H9 (cell line): ENCODE measurements at regions not wholly inside any gene's neighbourhood (a gene's known extent, or its start where the extent isn't known, plus 50 kb on each side); places are given as distances from the start of the nearest gene placed in this dataset.

ENCODE experiments used
- DNase-seq: peaks from one replicate; pipeline ENCODE4 v3.0.0-alpha.2; 2017
- H2AFZ ChIP-seq: one replicate; pipeline ENCODE4 v1.6.1; 2013; ENCODE audit warnings: mild to moderate bottlenecking, low read length, control low read depth, moderate library complexity
- H2AK5ac ChIP-seq: 2 replicates; pipeline ENCODE4 v1.6.1; 2013; ENCODE audit warnings: low read length, control low read depth, mixed read lengths; ENCODE audit not compliant: insufficient read length
- H2BK120ac ChIP-seq: one replicate; pipeline ENCODE4 v1.6.1; 2013; ENCODE audit warnings: low read depth, mild to moderate bottlenecking, low read length, control low read depth, inconsistent platforms; ENCODE audit not compliant: poor library complexity, severe bottlenecking
- H2BK12ac ChIP-seq: 2 replicates; pipeline ENCODE4 v1.6.1; 2013; ENCODE audit warnings: low read length, control low read depth, mixed read lengths, low read depth; ENCODE audit not compliant: insufficient read length
- H2BK15ac ChIP-seq: 2 replicates; pipeline ENCODE4 v1.6.1; 2013; ENCODE audit warnings: low read depth, low read length, control low read depth
- H2BK20ac ChIP-seq: one replicate; pipeline ENCODE4 v1.6.1; 2013; ENCODE audit warnings: low read depth, mild to moderate bottlenecking, low read length, control low read depth, inconsistent platforms; ENCODE audit not compliant: poor library complexity, severe bottlenecking
- H2BK5ac ChIP-seq: 2 replicates; pipeline ENCODE4 v1.6.1; 2013; ENCODE audit warnings: low read length, control low read depth, mixed read lengths; ENCODE audit not compliant: insufficient read length
- H3K14ac ChIP-seq: 2 replicates; pipeline ENCODE4 v1.6.1; 2013; ENCODE audit warnings: low read length, control low read depth; ENCODE audit not compliant: insufficient read depth
- H3K18ac ChIP-seq: 2 replicates; pipeline ENCODE4 v1.6.1; 2013; ENCODE audit warnings: low read depth, mild to moderate bottlenecking, mixed read lengths, low read length, control low read depth; ENCODE audit not compliant: insufficient read length
- H3K23ac ChIP-seq: 2 replicates; pipeline ENCODE4 v1.6.1; 2013; ENCODE audit warnings: low read length, control low read depth, mixed read lengths, low read depth; ENCODE audit not compliant: insufficient read length
- H3K23me2 ChIP-seq: 2 replicates; pipeline ENCODE4 v1.6.1; 2013; ENCODE audit warnings: low read depth, mild to moderate bottlenecking, mixed read lengths, low read length, control low read depth; ENCODE audit not compliant: insufficient read length, poor library complexity, severe bottlenecking
- H3K27ac ChIP-seq: 2 replicates; pipeline ENCODE4 v1.5.1; 2013; ENCODE audit warnings: low read length, control low read depth, mixed read lengths, low read depth; ENCODE audit not compliant: insufficient read length
- H3K27me3 ChIP-seq: 2 replicates; pipeline ENCODE4 v1.6.1; 2013; ENCODE audit warnings: low read length, control low read depth, inconsistent platforms; ENCODE audit not compliant: insufficient read depth
- H3K4ac ChIP-seq: 2 replicates; pipeline ENCODE4 v1.6.1; 2013; ENCODE audit warnings: low read depth, mild to moderate bottlenecking, control low read depth, inconsistent platforms, low read length, moderate library complexity
- H3K4me1 ChIP-seq: 2 replicates; pipeline ENCODE4 v1.6.1; 2013; ENCODE audit warnings: low read length, control low read depth, inconsistent platforms; ENCODE audit not compliant: insufficient read depth
- H3K4me2 ChIP-seq: 2 replicates; pipeline ENCODE4 v1.6.1; 2013; ENCODE audit warnings: low read length, control low read depth, mixed read lengths; ENCODE audit not compliant: insufficient read length, insufficient read depth
- H3K56ac ChIP-seq: 2 replicates; pipeline ENCODE4 v1.6.1; 2013; ENCODE audit warnings: low read depth, mild to moderate bottlenecking, mixed read lengths, low read length, control low read depth; ENCODE audit not compliant: insufficient read length
- H3K79me1 ChIP-seq: 2 replicates; pipeline ENCODE4 v1.6.1; 2013; ENCODE audit warnings: low read depth, mild to moderate bottlenecking, moderate library complexity, low read length, control low read depth, inconsistent platforms; ENCODE audit not compliant: insufficient read depth, poor library complexity, severe bottlenecking
- H3K79me2 ChIP-seq: 2 replicates; pipeline ENCODE4 v1.6.1; 2013; ENCODE audit warnings: low read length, control low read depth, inconsistent platforms; ENCODE audit not compliant: insufficient read depth
- H3K9ac ChIP-seq: 2 replicates; pipeline ENCODE4 v1.6.1; 2013; ENCODE audit warnings: low read length, control low read depth, mixed read lengths; ENCODE audit not compliant: insufficient read length; ENCODE audit errors: extremely low read depth
- H3K9me3 ChIP-seq: one replicate; pipeline ENCODE4 v1.6.1; 2013; ENCODE audit warnings: low read depth, low read length, inconsistent platforms; ENCODE audit not compliant: control insufficient read depth
- H3T11ph ChIP-seq: one replicate; pipeline ENCODE4 v1.6.1; 2013; ENCODE audit warnings: mild to moderate bottlenecking, low read length, control low read depth, inconsistent platforms
- H4K20me1 ChIP-seq: one replicate; pipeline ENCODE4 v1.6.1; 2013; ENCODE audit not compliant: control insufficient read depth, insufficient read length, insufficient read depth
- H4K5ac ChIP-seq: 2 replicates; pipeline ENCODE4 v1.6.1; 2013; ENCODE audit warnings: low read depth, mild to moderate bottlenecking, mixed read lengths, low read length, control low read depth; ENCODE audit not compliant: insufficient read length
- H4K8ac ChIP-seq: replicated peaks from 2 replicates; pipeline ENCODE4 v1.6.1; 2013; ENCODE audit warnings: low read length, control low read depth, mixed read lengths, low read depth; ENCODE audit not compliant: insufficient read length
- H4K91ac ChIP-seq: 2 replicates; pipeline ENCODE4 v1.6.1; 2013; ENCODE audit warnings: low read depth, mild to moderate bottlenecking, moderate library complexity, mixed read lengths, low read length, control low read depth; ENCODE audit not compliant: insufficient read length
- H3K27ac Mint-ChIP-seq, 3 experiments: 2 replicates in 2 of 3; 3 replicates in 1 of 3; pipeline ENCODE4 v1.8.0; 2020 to 2021; ENCODE audit warnings: mixed read lengths in 3 of 3, mild to moderate bottlenecking in 1 of 3, moderate library complexity in 1 of 3
- H3K27me3 Mint-ChIP-seq: 2 replicates; pipeline ENCODE4 v1.8.0; 2021; ENCODE audit warnings: low read depth, mild to moderate bottlenecking, moderate library complexity, mixed read lengths
- H3K36me3 Mint-ChIP-seq, 3 experiments: 2 replicates in 2 of 3; 3 replicates in 1 of 3; pipeline ENCODE4 v1.8.0; 2020 to 2021; ENCODE audit warnings: low read depth in 3 of 3, mixed read lengths in 3 of 3; ENCODE audit not compliant: insufficient read depth in 1 of 3
- H3K4me1 Mint-ChIP-seq, 2 experiments: 2 replicates each; pipeline ENCODE4 v1.8.0; 2020; ENCODE audit warnings: mixed read lengths in 2 of 2
- H3K4me3 Mint-ChIP-seq, 2 experiments: 2 replicates in 1 of 2; 3 replicates in 1 of 2; pipeline ENCODE4 v1.8.0; 2020 to 2021; ENCODE audit warnings: mild to moderate bottlenecking in 2 of 2, mixed read lengths in 2 of 2, moderate library complexity in 1 of 2
- H3K9me3 Mint-ChIP-seq, 2 experiments: 2 replicates in 1 of 2; 3 replicates in 1 of 2; pipeline ENCODE4 v1.8.0; 2020; ENCODE audit warnings: mild to moderate bottlenecking in 2 of 2, mixed read lengths in 2 of 2, moderate library complexity in 1 of 2
- WGBS: extraction: QIAGEN DNeasy Blood & Tissue Kit; methylation state at CpG from one replicate; pipeline ENCODE4 v1.1.7; 2013; ENCODE audit warnings: missing lambda C conversion rate, low lambda C conversion rate, mixed read lengths; ENCODE audit not compliant: insufficient read length; ENCODE audit errors: extremely low coverage; 5-methylcytosine and 5-hydroxymethylcytosine counted together
- TF ChIP-seq, protein P1 (sequence below): fragments of 200-600 bp; sonication (generic); conservative IDR thresholded peaks from 3 replicates; pipeline ENCODE4 v1.8.0; 2021; ENCODE audit warnings: antibody characterized with exemption, mild to moderate bottlenecking

DNA sequence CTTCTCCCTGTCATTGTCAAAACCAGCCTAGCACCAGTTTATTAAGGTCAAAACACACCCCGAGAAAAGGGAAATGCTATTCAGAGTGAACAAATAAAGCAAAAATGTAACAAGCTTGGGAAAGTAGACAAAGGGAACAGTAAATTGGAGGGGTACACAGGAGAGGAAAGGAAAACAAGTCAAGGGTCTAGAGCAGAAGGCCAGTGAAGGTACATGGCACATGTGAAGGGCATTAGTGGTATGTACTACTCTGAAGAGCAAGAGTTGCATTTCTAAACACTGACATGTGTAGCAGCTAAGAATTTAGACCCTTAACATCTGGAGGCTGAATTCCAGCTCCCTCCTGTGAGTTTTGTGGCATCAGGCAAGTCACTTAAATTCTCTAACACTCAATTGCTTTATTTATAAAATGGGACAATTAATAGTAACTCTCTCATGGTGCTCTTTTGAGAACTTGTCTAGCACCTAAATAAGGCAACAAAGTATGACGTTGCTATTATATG, 244.3 kb upstream of the ADAMTS9 start:
- H4K20me1 ChIP-seq, result no peaks in the 10 kb centered on the region
- Mint-ChIP-seq H3K4me3 (no peak overlapping the region), H3K9me3 (peaks cover 13 to 17% of the 10 kb centered on the region in 2 experiments), H3K4me1 (0 out of 4 replicates have a peak, but pooled peaks cover 0 to 4% of the 10 kb centered on the region in 2 experiments), H3K36me3 (peaks cover 6 to 10% (median 6%) of the 10 kb centered on the region in 3 experiments; a peak in 6 of 7 replicates), H3K27ac (no peak overlapping the region), H3K27me3 (no peaks in the 10 kb centered on the region)
- H3K4me2 ChIP-seq, result no peak overlapping the region
- H3K4ac ChIP-seq, result no peak overlapping the region
- H3K9me3 ChIP-seq, result no peaks in the 10 kb centered on the region
- H3K79me2 ChIP-seq, result no peaks in the 10 kb centered on the region
- H3K56ac ChIP-seq, result no peak overlapping the region
- H3K23ac ChIP-seq, result no peak overlapping the region
- H2BK15ac ChIP-seq, result no peak overlapping the region
- no peak overlapping the region for H2BK5ac ChIP-seq
- H2AK5ac ChIP-seq, result no peak overlapping the region
- no peaks in the 10 kb centered on the region for H3K79me1 ChIP-seq
- H3K27ac ChIP-seq, result no peak overlapping the region
- H3T11ph ChIP-seq, result no peak overlapping the region
- TF ChIP-seq, protein P1, sequence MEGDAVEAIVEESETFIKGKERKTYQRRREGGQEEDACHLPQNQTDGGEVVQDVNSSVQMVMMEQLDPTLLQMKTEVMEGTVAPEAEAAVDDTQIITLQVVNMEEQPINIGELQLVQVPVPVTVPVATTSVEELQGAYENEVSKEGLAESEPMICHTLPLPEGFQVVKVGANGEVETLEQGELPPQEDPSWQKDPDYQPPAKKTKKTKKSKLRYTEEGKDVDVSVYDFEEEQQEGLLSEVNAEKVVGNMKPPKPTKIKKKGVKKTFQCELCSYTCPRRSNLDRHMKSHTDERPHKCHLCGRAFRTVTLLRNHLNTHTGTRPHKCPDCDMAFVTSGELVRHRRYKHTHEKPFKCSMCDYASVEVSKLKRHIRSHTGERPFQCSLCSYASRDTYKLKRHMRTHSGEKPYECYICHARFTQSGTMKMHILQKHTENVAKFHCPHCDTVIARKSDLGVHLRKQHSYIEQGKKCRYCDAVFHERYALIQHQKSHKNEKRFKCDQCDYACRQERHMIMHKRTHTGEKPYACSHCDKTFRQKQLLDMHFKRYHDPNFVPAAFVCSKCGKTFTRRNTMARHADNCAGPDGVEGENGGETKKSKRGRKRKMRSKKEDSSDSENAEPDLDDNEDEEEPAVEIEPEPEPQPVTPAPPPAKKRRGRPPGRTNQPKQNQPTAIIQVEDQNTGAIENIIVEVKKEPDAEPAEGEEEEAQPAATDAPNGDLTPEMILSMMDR, result no peak
- no peaks in the 10 kb centered on the region for H3K23me2 ChIP-seq
- no peak for DNase-seq
- H2BK12ac ChIP-seq, result no peak overlapping the region
- no peak overlapping the region for H4K8ac ChIP-seq
- H3K4me1 ChIP-seq, result no peaks in the 10 kb centered on the region
- H4K91ac ChIP-seq, result no peak overlapping the region
- no peak overlapping the region for H2AFZ ChIP-seq
- H4K5ac ChIP-seq, result no peak overlapping the region
- H3K18ac ChIP-seq, result no peak overlapping the region
- no peaks in the 10 kb centered on the region for H3K27me3 ChIP-seq
- H2BK20ac ChIP-seq, result no peak overlapping the region
- no peak overlapping the region for H3K9ac ChIP-seq
- no peak overlapping the region for H3K14ac ChIP-seq
- no CpG with 5 or more reads among the region's 2 CpGs for WGBS
- no peak overlapping the region for H2BK120ac ChIP-seq
